Hematopoietic multipotent progenitor cell treated with erythropoietin and hydrocortisone succinate and interleukin-3 and kit ligand, for 6 days (in vitro differentiated cells): ENCODE measurements at regions not wholly inside any gene's neighbourhood (a gene's known extent, or its start where the extent isn't known, plus 50 kb on each side); places are given as distances from the start of the nearest gene placed in this dataset.
"Not testable (repeated sequence)": the region's sequence is repeated elsewhere in the genome, so short reads cannot be mapped to it uniquely, and the experiment has no call there.

Experiments used
- DNase-seq: peaks from one replicate; pipeline ENCODE4 v3.0.0-alpha.2; 2015

- DNase-seq = no peak
These were observed 582.6 kb downstream of the PSAT1 start for GRCh38 chr9:78879324-78880100.

GRCh38 chr9:78881295-78881694 is 584.4 kb downstream of the PSAT1 start:
- no peak for DNase-seq

GRCh38 chr9:78882481-78882880 is 585.6 kb downstream of the PSAT1 start:
- no peak for DNase-seq

GRCh38 chr9:78884611-78885150 is 587.8 kb downstream of the PSAT1 start:
- DNase-seq = no peak

- no peak for DNase-seq
These were observed 595.3 kb downstream of the PSAT1 start for GRCh38 chr9:78892182-78892581.

GRCh38 chr9:78892769-78893168 is 595.8 kb downstream of the PSAT1 start:
- no peak for DNase-seq

- DNase-seq = no peak
These were observed 597.0 kb downstream of the PSAT1 start for GRCh38 chr9:78893774-78894401.

GRCh38 chr9:78896479-78896878 is 599.6 kb downstream of the PSAT1 start:
- DNase-seq = no peak

GRCh38 chr9:78898234-78898633 is 601.3 kb downstream of the PSAT1 start:
- no peak for DNase-seq

GRCh38 chr9:78899006-78899405 is 602.1 kb downstream of the PSAT1 start:
- peak; percentile 8 for DNase-seq

GRCh38 chr9:78900500-78900899 is 603.6 kb downstream of the PSAT1 start:
- peak; percentile 2 for DNase-seq

GRCh38 chr9:78902051-78902450 is 605.1 kb downstream of the PSAT1 start:
- DNase-seq = no peak

GRCh38 chr9:78903581-78903980 is 606.7 kb downstream of the PSAT1 start:
- DNase-seq = no peak

GRCh38 chr9:78904686-78905085 is 607.8 kb downstream of the PSAT1 start:
- DNase-seq = no peak

- no peak for DNase-seq
These were observed 608.5 kb downstream of the PSAT1 start for GRCh38 chr9:78905387-78905786.

- DNase-seq = no peak
These were observed 609.2 kb downstream of the PSAT1 start for GRCh38 chr9:78905986-78906755.

- DNase-seq = no peak
These were observed 612.6 kb downstream of the PSAT1 start for GRCh38 chr9:78909566-78909965.

- not testable (repeated sequence) for DNase-seq
These were observed 620.0 kb downstream of the PSAT1 start for GRCh38 chr9:78916884-78917283.

GRCh38 chr9:78918976-78919375 is 622.1 kb downstream of the PSAT1 start:
- no peak for DNase-seq

GRCh38 chr9:78919701-78920100 is 622.8 kb downstream of the PSAT1 start:
- DNase-seq = no peak

- DNase-seq = no peak
These were observed 624.4 kb downstream of the PSAT1 start for GRCh38 chr9:78921341-78921740.

GRCh38 chr9:78923966-78924659 is 627.2 kb downstream of the PSAT1 start:
- no peak for DNase-seq
